PC-9 (cell line): ENCODE measurements at regions not wholly inside any gene's neighbourhood (a gene's known extent, or its start where the extent isn't known, plus 50 kb on each side); places are given as distances from the start of the nearest gene placed in this dataset.

Experiments used
- CTCF ChIP-seq: fragments of 200-600 bp; sonication (generic); conservative IDR thresholded peaks from 2 replicates; pipeline ENCODE4 v1.6.1; 2017; ENCODE audit warnings: mixed run types, antibody characterized with exemption, mild to moderate bottlenecking, moderate library complexity
- EZH2 ChIP-seq: fragments of 200-600 bp; sonication (generic); IDR thresholded peaks from 2 replicates; pipeline ENCODE4 v1.8.0; 2017; ENCODE audit warnings: antibody characterized with exemption, low read depth

GRCh38 chr5:13382232-13382631, 562.3 kb downstream of the DNAH5 start:
- TF ChIP-seq CTCF (no peak), EZH2 (no peak)
